GM12878 (cell line): ENCODE measurements at regions not wholly inside any gene's neighbourhood (a gene's known extent, or its start where the extent isn't known, plus 50 kb on each side); places are given as distances from the start of the nearest gene placed in this dataset.

Experiments used
- ATAC-seq: fragments of 200-7000 bp; cut with Tn5 transposase; 3 replicates; pipeline ENCODE4 v1.9.1; 2020; ENCODE audit warnings: mild to moderate bottlenecking, moderate library complexity
- BruUV-seq: library from RNA; stranded (reverse); fragments of 400-500 nt; replicated peaks from 2 replicates; lab custom pipeline; 2021; lab: Mats Ljungman, UMichigan
- CTCF ChIA-PET: fragments of 300-600 bp; sonication (Branson Sonifier 250); formaldehyde crosslinking; extraction: SDS; loops from one replicate; lab custom pipeline; 2021; ENCODE audit warnings: inconsistent platforms; lab: Yijun Ruan, JAX
- POLR2A ChIA-PET: fragments of 350-600 bp; formaldehyde crosslinking; extraction: SDS; loops from one replicate; lab custom pipeline; 2021; ENCODE audit warnings: inconsistent platforms; lab: Charles Lee
- RAD21 ChIA-PET: fragments of 300-600 bp; sonication (Branson Sonifier 250); formaldehyde crosslinking; loops from one replicate; lab custom pipeline; 2023; ENCODE audit warnings: antibody characterized with exemption; ENCODE audit not compliant: unreplicated experiment; lab: Charles Lee
- SMC1A ChIA-PET: fragments of 300-600 bp; sonication (Branson Sonifier 250); formaldehyde crosslinking; loops from one replicate; lab custom pipeline; 2023; ENCODE audit not compliant: unreplicated experiment, uncharacterized antibody; lab: Charles Lee
- DNase-seq: peaks from one replicate; pipeline ENCODE4 v3.0.0-alpha.2; 2011; ENCODE audit warnings: low read depth, low spot score
- FAIRE-seq: peaks from 3 replicates; lab custom pipeline; 2011; peaks lifted over from hg19 to GRCh38; lab: Jason Lieb, UNC
- H2AFZ ChIP-seq: 2 replicates; pipeline ENCODE4 v1.6.0; 2011; ENCODE audit warnings: low read depth, low read length, control low read depth; ENCODE audit not compliant: control insufficient read depth
- H3K27ac ChIP-seq: 2 replicates; pipeline ENCODE4 v1.5.1; 2011; ENCODE audit warnings: control low read depth; ENCODE audit not compliant: control insufficient read depth, insufficient read depth
- H3K27me3 ChIP-seq, 2 experiments: replicated peaks in 1 of 2; 2 replicates each; pipeline versions ENCODE4 v1.6.0 to v1.6.1; 2011; ENCODE audit warnings: low read length in 1 of 2; ENCODE audit not compliant: control insufficient read depth in 2 of 2, insufficient read depth in 2 of 2
- H3K36me3 ChIP-seq, 2 experiments: 2 replicates each; pipeline ENCODE4 v1.5.1; 2011; ENCODE audit warnings: low read length in 1 of 2; ENCODE audit not compliant: control insufficient read depth in 2 of 2, insufficient read depth in 2 of 2
- H3K4me1 ChIP-seq: 2 replicates; pipeline ENCODE4 v1.6.1; 2011; ENCODE audit warnings: mild to moderate bottlenecking, low read length, moderate library complexity, mixed read lengths; ENCODE audit not compliant: control insufficient read depth, insufficient read depth
- H3K4me2 ChIP-seq: 2 replicates; pipeline ENCODE4 v1.6.0; 2011; ENCODE audit warnings: control low read depth; ENCODE audit not compliant: control insufficient read depth, insufficient read depth
- H3K4me3 ChIP-seq: fragments of 200-600 bp; sonication (generic); 2 replicates; pipeline ENCODE4 v1.5.1; 2016
- H3K79me2 ChIP-seq: 2 replicates; pipeline ENCODE4 v1.6.0; 2011; ENCODE audit warnings: low read length; ENCODE audit not compliant: control insufficient read depth, insufficient read depth
- H3K9ac ChIP-seq: 2 replicates; pipeline ENCODE4 v1.8.0; 2011; ENCODE audit warnings: low read length, control low read depth, mixed read lengths; ENCODE audit not compliant: control insufficient read depth, insufficient read depth
- H3K9me3 ChIP-seq: replicated peaks from 3 replicates; pipeline ENCODE4 v1.5.1; 2011; ENCODE audit warnings: mild to moderate bottlenecking, low read length; ENCODE audit not compliant: control insufficient read depth, insufficient read depth
- H4K20me1 ChIP-seq: 2 replicates; pipeline ENCODE4 v1.6.0; 2011; ENCODE audit not compliant: control insufficient read depth, insufficient read depth
- CBX3 ChIP-seq: fragments of 200-600 bp; sonication (generic); IDR thresholded peaks from 2 replicates; pipeline ENCODE4 v1.6.1; 2016; ENCODE audit warnings: low read depth, borderline replicate concordance
- CBX5 ChIP-seq: sonication (generic); IDR thresholded peaks from 2 replicates; pipeline ENCODE4 v1.6.1; 2016; ENCODE audit warnings: low read depth, moderate library complexity, mild to moderate bottlenecking, inconsistent platforms
- CHD2 ChIP-seq: IDR thresholded peaks from 2 replicates; pipeline ENCODE4 v1.6.1; 2011; ENCODE audit warnings: low read depth, low read length, improper control_type of control experiment, borderline replicate concordance
- CHD4 ChIP-seq: fragments of 200-600 bp; sonication (generic); IDR thresholded peaks from 2 replicates; pipeline ENCODE4 v1.6.1; 2016; ENCODE audit warnings: mild to moderate bottlenecking
- ETV6 ChIP-seq, 2 experiments: fragments of 450-650 bp in 1 of 2; IDR thresholded peaks in 1 of 2; conservative IDR thresholded peaks in 1 of 2; 2 replicates each; pipeline ENCODE4 v1.6.1; 2014; ENCODE audit warnings: antibody characterized with exemption in 1 of 2, borderline replicate concordance in 1 of 2, low read depth in 1 of 2, mild to moderate bottlenecking in 1 of 2, moderate library complexity in 1 of 2
- MTA2 ChIP-seq: fragments of 450-650 bp; IDR thresholded peaks from 2 replicates; pipeline ENCODE4 v1.6.1; 2016; ENCODE audit warnings: low read depth, mild to moderate bottlenecking, moderate library complexity
- MTA3 ChIP-seq: IDR thresholded peaks from 2 replicates; pipeline ENCODE4 v1.6.1; 2012; ENCODE audit warnings: low read length, inconsistent platforms, borderline replicate concordance
- NFIC ChIP-seq: IDR thresholded peaks from 2 replicates; pipeline ENCODE4 v1.6.1; 2012; ENCODE audit warnings: low read depth, mild to moderate bottlenecking, inconsistent platforms, low read length, moderate library complexity
- NFYA ChIP-seq: IDR thresholded peaks from 2 replicates; pipeline ENCODE4 v1.6.1; 2011; ENCODE audit warnings: low read depth, mild to moderate bottlenecking, low read length, improper control_type of control experiment, borderline replicate concordance
- NR2C1 ChIP-seq: fragments of 450-650 bp; IDR thresholded peaks from 2 replicates; pipeline ENCODE4 v1.6.1; 2017; ENCODE audit warnings: antibody characterized with exemption, mild to moderate bottlenecking, moderate library complexity
- NR2F1 ChIP-seq: fragments of 450-650 bp; conservative IDR thresholded peaks from 2 replicates; pipeline ENCODE4 v1.6.1; 2017; ENCODE audit warnings: mild to moderate bottlenecking
- POLR2AphosphoS5 ChIP-seq: IDR thresholded peaks from 2 replicates; pipeline ENCODE4 v1.6.1; 2011; ENCODE audit warnings: mild to moderate bottlenecking, low read length, inconsistent platforms
- RB1 ChIP-seq: fragments of 450-650 bp; formaldehyde crosslinking; IDR thresholded peaks from 2 replicates; pipeline ENCODE4 v1.6.1; 2017; ENCODE audit warnings: mild to moderate bottlenecking, borderline replicate concordance
- SIN3A ChIP-seq: IDR thresholded peaks from 2 replicates; pipeline ENCODE4 v1.6.1; 2012; ENCODE audit warnings: low read depth, low read length, improper control_type of control experiment
- SREBF2 ChIP-seq: IDR thresholded peaks from 2 replicates; pipeline ENCODE4 v1.6.1; 2012; ENCODE audit warnings: mild to moderate bottlenecking, low read length
- SUPT20H ChIP-seq: IDR thresholded peaks from 2 replicates; pipeline ENCODE4 v1.6.1; 2011; ENCODE audit warnings: low read depth, mild to moderate bottlenecking, low read length, moderate library complexity, borderline replicate concordance; ENCODE audit not compliant: control insufficient read depth
- WRNIP1 ChIP-seq: IDR thresholded peaks from 2 replicates; pipeline ENCODE4 v1.6.1; 2011; ENCODE audit warnings: low read depth, low read length, improper control_type of control experiment, borderline replicate concordance
- YBX1 ChIP-seq: fragments of 450-650 bp; IDR thresholded peaks from 2 replicates; pipeline ENCODE4 v1.6.1; 2016; ENCODE audit warnings: antibody characterized with exemption
- ZNF622 ChIP-seq: fragments of 450-650 bp; IDR thresholded peaks from 2 replicates; pipeline ENCODE4 v1.6.1; 2017; ENCODE audit warnings: mild to moderate bottlenecking, inconsistent platforms
- WGBS: methylation state at CpG from one replicate; pipeline ENCODE4 v1.1.6; 2016; ENCODE audit warnings: low lambda C conversion rate; ENCODE audit not compliant: insufficient replicate concordance, insufficient coverage; ENCODE audit errors: missing lambda C conversion rate; 5-methylcytosine and 5-hydroxymethylcytosine counted together
- in situ Hi-C: fragments of 300-500 bp; cut with MboI; formaldehyde crosslinking; loops from 9 replicates; pipeline ENCODE4 v1.14.3; 2018; ENCODE audit warnings: mixed read lengths
- intact Hi-C: fragments of 100-400 bp; cut with micrococcal nuclease; formaldehyde crosslinking; loops from one replicate; pipeline ENCODE4 v1.14.2; 2022; ENCODE audit not compliant: unreplicated experiment
- TF ChIP-seq, protein P1 (sequence below): fragments of 450-650 bp; IDR thresholded peaks from 2 replicates; pipeline ENCODE4 v1.6.1; 2016; ENCODE audit warnings: mild to moderate bottlenecking

GRCh38 chr16:54585998-54586340, 299.4 kb upstream of the IRX3 start:
- no peak for FAIRE-seq

DNA sequence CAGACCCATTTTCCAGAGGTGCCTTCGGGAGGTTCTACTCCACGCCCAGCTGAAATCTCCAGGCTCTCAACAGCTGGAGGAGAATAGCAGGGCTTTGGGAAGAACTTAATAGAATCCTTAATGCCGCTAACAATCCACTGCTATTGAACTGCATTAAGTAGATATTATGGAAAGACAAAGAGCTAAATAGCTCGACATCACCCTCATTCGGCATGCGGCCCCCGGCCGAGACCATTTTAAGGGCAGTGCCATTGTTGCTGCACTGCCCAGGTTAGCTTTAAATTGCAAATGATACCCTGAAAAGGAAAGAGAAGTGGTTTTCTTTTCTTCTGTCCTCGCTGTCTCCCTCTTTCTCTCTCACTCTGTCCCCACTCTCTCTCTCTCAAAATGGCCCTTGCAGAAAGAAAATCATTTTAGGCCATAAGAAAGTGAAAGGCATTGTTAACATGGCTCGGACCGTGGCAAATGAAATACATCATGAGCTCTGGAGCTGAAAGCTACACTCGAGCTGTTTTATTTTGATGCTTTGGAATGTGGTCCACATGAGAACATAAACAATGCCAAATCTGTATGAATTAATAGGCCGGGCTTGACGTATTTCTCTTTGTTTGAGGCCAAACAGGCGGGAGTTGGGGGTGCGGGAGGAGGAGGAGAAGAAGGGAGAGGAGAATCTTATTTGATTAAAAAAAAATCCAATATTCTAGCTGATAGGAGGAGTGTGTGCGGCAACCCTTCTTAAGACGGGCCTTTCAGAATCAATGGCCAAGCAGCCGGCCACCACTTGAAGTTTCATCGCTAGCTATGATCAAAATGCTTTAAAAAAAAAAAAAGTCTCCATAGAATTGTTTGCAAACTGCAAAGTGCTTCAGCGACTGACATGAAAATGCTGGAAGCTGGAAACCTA, 298.8 kb upstream of the IRX3 start:
- in situ Hi-C loops (no loop called here), intact Hi-C loops (no loop called here)
- no peaks in the 10 kb centered on the region for H3K4me1 ChIP-seq
- ATAC-seq, result no peak
- H3K27ac ChIP-seq, result no peak overlapping the region
- no peak overlapping the region for H3K4me2 ChIP-seq
- FAIRE-seq, result no peak
- no peak for DNase-seq
- no peaks in the 10 kb centered on the region for H3K9me3 ChIP-seq
- no peak overlapping the region for H3K9ac ChIP-seq
- POLR2A ChIA-PET, result no interaction called here
- CTCF ChIA-PET, result no interaction called here
- RAD21 ChIA-PET, result no interaction called here
- H3K79me2 ChIP-seq, result no peaks in the 10 kb centered on the region
- no peak overlapping the region for H3K4me3 ChIP-seq
- SMC1A ChIA-PET, result no interaction called here
- WGBS, result 39% methylated on average over 20 of the region's 21 CpGs
- H3K27me3 ChIP-seq, result no peaks in the 10 kb centered on the region
- no peaks in the 10 kb centered on the region for H3K36me3 ChIP-seq
- BruUV-seq, result no TSS peak
- no peak overlapping the region for H2AFZ ChIP-seq
- H4K20me1 ChIP-seq, result no peaks in the 10 kb centered on the region
- TF ChIP-seq POLR2AphosphoS5 (no peak), RB1 (no peak), MTA3 (no peak), SIN3A (no peak), CBX3 (no peak), SREBF2 (no peak), WRNIP1 (no peak), YBX1 (no peak), NR2F1 (no peak), SUPT20H (no peak)

More at GRCh38 chr16:54585998-54586340, 299.4 kb upstream of the IRX3 start:
- no TSS peak for BruUV-seq
- Histone ChIP-seq H3K4me2 (no peak overlapping the region), H3K79me2 (no peaks in the 10 kb centered on the region), H3K36me3 (no peaks in the 10 kb centered on the region), H3K27me3 (no peaks in the 10 kb centered on the region), H3K4me3 (no peak overlapping the region), H3K9ac (no peak overlapping the region), H3K4me1 (no peaks in the 10 kb centered on the region), H3K27ac (no peak overlapping the region), H2AFZ (no peak overlapping the region), H4K20me1 (no peaks in the 10 kb centered on the region), H3K9me3 (no peaks in the 10 kb centered on the region)
- no peak for ATAC-seq
- CTCF ChIA-PET, result no interaction called here
- intact Hi-C loops (no loop called here), in situ Hi-C loops (no loop called here)
- WGBS, result 50% methylated on average over 14 of the region's 14 CpGs
- TF ChIP-seq ZNF622 (no peak), MTA2 (no peak), NR2C1 (no peak), ETV6 (conservative IDR thresholded peaks at IDR 0.05 in 1 of 2, IDR thresholded peaks at IDR 0.05 in 1 of 2; ENCODE audit: borderline replicate concordance in 1 of 2, low read depth in 1 of 2) (no peak), CHD2 (no peak), CHD4 (no peak), NFIC (no peak), NFYA (no peak), CBX5 (no peak)
- TF ChIP-seq, protein P1, sequence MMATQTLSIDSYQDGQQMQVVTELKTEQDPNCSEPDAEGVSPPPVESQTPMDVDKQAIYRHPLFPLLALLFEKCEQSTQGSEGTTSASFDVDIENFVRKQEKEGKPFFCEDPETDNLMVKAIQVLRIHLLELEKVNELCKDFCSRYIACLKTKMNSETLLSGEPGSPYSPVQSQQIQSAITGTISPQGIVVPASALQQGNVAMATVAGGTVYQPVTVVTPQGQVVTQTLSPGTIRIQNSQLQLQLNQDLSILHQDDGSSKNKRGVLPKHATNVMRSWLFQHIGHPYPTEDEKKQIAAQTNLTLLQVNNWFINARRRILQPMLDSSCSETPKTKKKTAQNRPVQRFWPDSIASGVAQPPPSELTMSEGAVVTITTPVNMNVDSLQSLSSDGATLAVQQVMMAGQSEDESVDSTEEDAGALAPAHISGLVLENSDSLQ, result no peak
- RAD21 ChIA-PET, result no interaction called here
- SMC1A ChIA-PET, result no interaction called here
- POLR2A ChIA-PET, result no interaction called here
- DNase-seq, result no peak
